ENCODE measurements at regions not wholly inside any gene's neighbourhood (a gene's known extent, or its start where the extent isn't known, plus 50 kb on each side); places are given as distances from the start of the nearest gene placed in this dataset.

- DNase-seq = no peak
These were observed 993.2 kb downstream of the BCL11B start for GRCh38 chr14:98278800-98279199.

GRCh38 chr14:98280436-98280835 lies 991.6 kb downstream of the BCL11B start:
- no peak for DNase-seq

GRCh38 chr14:98288825-98289224 lies 983.2 kb downstream of the BCL11B start:
- no peak for DNase-seq

GRCh38 chr14:98290596-98290995 lies 981.4 kb downstream of the BCL11B start:
- no peak for DNase-seq

DNA sequence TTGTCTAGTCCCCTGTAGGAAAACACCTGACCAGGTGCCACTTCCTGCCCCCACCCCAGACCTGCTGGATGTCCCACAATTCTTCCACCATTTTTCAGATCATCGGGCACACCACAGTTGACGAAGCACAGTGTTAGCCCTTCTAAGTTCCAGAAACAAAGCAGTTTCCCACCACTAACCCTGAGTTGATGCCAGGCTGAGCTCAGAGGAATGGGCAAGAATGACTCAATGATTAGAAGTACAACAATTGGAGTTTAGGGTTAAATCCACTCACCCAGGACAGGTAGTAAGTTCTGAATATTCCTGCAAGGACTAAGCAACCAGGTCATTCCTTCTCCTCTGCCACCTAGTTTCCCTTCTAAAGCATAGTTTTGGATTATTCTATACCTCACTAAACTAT lies 979.8 kb downstream of the BCL11B start:
- no peak for DNase-seq

DNA sequence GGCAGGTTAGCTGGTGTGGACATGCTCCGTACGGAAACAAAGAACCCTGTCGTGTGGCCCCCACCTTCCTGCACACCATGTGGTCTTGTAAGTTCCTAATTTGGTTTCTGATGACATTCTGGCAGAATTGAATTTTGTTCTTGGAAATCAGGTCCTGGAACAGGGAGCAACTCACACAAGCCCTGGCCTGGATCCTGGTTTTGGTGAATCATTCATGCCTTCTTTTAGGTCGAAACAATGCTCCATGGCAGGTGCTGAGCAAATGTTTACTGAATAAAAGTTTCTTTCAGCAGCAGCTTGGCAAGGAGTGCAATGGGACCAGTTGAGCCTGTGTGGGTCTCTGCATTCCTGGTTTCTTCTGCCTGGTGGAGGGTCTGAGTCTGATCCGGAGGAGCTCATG lies 978.4 kb downstream of the BCL11B start:
- no peak for DNase-seq

- no peak for DNase-seq
These were observed 975.1 kb downstream of the BCL11B start for GRCh38 chr14:98296895-98297294.

- no peak for DNase-seq
These were observed 974.4 kb downstream of the BCL11B start for GRCh38 chr14:98297567-98297966.

- no peak for DNase-seq
These were observed 973.3 kb downstream of the BCL11B start for GRCh38 chr14:98298481-98299244.

DNA sequence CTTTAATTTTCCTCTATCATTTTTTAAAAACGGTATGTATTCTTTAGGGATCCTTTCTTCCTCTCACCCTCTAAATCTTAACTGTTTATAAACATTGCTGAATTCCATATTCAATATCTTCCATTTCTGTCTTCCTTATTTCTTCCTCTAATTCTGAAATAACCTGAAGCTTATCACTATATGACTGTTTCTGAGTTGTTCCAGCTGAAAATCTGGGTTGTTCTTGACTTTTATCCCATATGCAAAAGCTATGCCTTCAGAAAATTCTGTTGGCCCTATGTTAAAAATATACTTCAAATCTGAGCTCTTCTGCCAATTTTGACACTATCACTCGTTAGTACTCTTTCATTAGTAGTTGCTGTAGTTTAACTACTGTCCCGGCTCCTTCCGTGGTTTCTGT lies 970.3 kb downstream of the BCL11B start:
- DNase-seq = no peak

DNA sequence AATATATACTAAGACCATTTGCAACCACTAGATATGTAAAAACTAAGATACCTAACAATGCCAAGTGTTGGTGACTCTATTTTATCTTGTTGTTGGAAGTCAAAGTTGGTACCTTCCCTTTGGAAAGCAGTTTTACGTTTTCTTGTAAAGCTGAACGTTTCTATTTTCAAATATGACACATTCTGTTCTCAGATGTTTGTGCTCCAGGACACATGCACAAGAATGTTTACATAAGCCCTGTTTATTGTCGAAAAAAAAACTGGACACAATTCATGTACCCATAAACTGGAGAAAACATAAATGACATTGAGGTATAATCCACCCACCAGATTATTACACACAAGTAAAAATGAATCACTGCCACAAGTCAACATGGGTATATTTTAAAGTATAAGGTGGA lies 967.4 kb downstream of the BCL11B start:
- DNase-seq = no peak

DNA sequence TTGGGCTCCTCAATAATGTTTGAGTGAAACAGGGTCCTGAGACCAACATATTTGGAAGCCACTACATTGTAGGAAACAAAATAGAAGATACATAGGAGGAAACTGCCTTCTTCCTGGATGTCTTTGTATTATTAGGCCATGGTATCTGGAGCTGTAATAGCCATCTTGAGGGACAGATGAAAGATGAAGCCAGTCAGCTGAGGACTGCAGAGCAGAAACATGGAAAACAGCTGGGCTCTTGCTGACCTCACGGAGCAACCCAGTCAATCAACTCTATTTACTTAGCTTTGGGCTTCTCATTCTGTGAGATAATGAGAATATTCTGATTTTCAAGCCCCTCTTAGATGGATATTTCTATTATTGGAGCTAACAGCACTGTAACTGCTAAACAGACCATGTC lies 962.4 kb downstream of the BCL11B start:
- DNase-seq = no peak

- DNase-seq = no peak
These were observed 960.0 kb downstream of the BCL11B start for GRCh38 chr14:98312006-98312405.

- DNase-seq = no peak
These were observed 950.2 kb downstream of the BCL11B start for GRCh38 chr14:98321841-98322240.

- no peak for DNase-seq
These were observed 948.2 kb downstream of the BCL11B start for GRCh38 chr14:98323836-98324235.

GRCh38 chr14:98325761-98326160 lies 946.2 kb downstream of the BCL11B start:
- DNase-seq = no peak

DNA sequence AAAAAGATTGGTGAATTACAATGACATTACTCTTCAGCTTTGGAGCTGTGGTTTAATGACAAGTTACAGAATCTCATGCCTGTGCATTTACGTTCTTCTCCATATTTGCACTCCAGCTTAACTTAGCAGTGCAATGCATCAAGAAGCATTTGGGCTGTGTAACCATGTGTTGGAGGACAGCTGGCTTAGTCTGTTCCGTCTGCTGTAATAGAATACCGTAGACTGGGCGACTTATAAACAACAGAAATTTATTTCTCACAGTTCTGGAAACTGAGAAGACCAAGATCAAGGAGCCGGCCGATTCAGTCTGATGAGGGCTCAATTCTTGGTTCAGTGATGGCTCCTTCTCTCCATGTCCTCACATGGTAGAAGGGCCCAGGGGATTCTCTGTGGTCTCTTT lies 943.5 kb downstream of the BCL11B start:
- no peak for DNase-seq

GRCh38 chr14:98334186-98334585 lies 937.8 kb downstream of the BCL11B start:
- DNase-seq = no peak

DNA sequence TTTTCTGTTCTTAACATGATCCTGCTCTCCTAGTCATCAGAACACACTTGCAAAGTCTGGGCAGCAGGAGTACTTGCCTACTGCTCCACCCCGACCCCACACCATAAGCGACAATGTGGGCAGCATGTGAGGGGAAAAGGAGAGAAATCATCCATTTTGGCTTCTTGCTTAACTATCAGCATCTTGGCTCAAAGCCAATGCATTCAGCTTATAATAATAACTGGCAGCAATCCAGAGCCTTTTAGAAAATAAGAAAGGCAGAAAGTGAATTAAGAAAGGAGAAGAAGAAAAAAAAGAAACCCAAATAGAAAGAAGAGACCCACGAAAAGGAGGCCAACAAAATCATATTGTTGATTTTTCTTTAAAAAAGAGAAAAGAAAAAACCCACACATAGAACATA lies 930.8 kb downstream of the BCL11B start:
- DNase-seq = no peak

GRCh38 chr14:98345161-98345560 lies 926.8 kb downstream of the BCL11B start:
- no peak for DNase-seq

- no peak for DNase-seq
These were observed 924.3 kb downstream of the BCL11B start for GRCh38 chr14:98347686-98348085.

DNA sequence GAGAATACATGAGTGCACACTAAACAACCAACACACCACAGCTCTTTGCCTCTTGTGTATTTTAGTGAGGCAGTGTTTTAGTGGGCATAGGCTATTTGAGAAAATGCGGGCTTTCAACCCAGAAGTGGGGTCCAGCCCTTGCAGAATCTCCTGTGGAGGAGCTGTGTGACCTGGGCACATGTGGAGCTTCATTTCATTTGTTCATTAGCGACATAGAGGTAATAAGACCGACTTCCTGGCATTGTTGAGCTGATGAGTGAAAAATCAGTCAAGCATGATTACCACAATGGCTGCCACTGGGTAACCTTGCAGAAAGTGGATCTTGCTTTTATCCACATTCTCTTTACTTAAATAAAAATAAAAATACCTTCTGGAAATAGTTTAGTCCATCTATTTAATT lies 923.5 kb downstream of the BCL11B start:
- no peak for DNase-seq

DNA sequence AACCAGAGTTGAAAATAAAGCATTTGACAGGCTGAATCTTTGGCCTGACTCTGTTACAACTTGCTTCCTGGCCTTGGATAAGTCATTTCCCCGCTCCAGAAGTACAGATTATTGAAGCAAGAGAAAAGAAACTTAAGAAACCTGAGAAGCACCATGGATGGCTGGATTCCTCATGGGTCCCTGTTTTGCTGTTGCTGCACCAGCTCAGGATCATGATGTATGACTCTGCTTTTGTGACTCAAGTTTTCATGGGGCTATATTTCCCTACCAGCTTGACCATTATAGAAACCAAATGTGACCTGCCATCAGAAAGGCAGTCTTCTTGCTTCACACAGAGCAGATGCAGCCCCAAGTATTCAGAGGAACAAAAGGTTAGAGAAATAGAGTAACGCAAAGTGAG lies 921.8 kb downstream of the BCL11B start:
- no peak for DNase-seq

- no peak for DNase-seq
These were observed 907.0 kb downstream of the BCL11B start for GRCh38 chr14:98364961-98365360.

- DNase-seq = no peak
These were observed 905.6 kb downstream of the BCL11B start for GRCh38 chr14:98366429-98366828.

Data from inflammatory macrophage treated with lipopolysaccharide for 4 hours (primary cell).